ENCODE measurements at regions not wholly inside any gene's neighbourhood (a gene's known extent, or its start where the extent isn't known, plus 50 kb on each side); places are given as distances from the start of the nearest gene placed in this dataset.
A peak's percentile ranks its signal among the peaks of the same experiment; 100 is the strongest.

DNA sequence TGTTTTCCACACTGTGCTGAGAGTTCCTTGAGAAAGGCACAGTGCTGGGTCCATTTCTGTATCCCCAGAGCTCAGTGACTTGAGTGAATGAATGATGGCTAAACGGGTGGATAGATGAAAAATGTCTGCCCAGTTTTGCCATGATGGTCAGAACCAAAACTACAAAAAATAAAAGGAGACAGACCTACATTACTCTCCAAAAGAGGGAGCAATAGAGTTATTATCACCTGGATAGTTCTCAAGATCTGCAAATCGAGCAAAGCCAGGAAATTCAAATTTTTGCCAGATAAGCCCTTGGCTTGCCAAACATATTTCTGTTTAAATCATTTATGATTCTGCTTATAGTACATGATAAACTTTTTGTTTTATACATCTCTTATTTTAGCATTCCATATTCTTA, 214.2 kb upstream of the ZNF462 start:
- H2BK20ac ChIP-seq (ENCODE audit: low read depth, low read length, poor library complexity, severe bottlenecking), result no peak overlapping the region
- WGBS (ENCODE audit: extremely low coverage, insufficient read length, low lambda C conversion rate), result no CpG with 5 or more reads among the region's 2 CpGs

More for the DNA sequence above, 214.2 kb upstream of the ZNF462 start:
- no peak overlapping the region for H3T11ph ChIP-seq (ENCODE audit: low read length)
- no peak overlapping the region for H3K27ac ChIP-seq (ENCODE audit: insufficient read length, low read depth, low read length)
- no peak overlapping the region for H4K91ac ChIP-seq (ENCODE audit: insufficient read length, low read depth, low read length)
- H4K8ac ChIP-seq (replicated peaks; ENCODE audit: insufficient read length, low read depth, low read length), result no peak overlapping the region
- Mint-ChIP-seq H3K4me3 (no peak overlapping the region), H3K27ac (no peak overlapping the region), H3K27me3 (ENCODE audit: low read depth) (no peaks in the 10 kb centered on the region), H3K4me1 (no peaks in the 10 kb centered on the region), H3K36me3 (ENCODE audit: insufficient read depth in 1 of 3, low read depth in 3 of 3) (no peaks in the 10 kb centered on the region), H3K9me3 (peaks cover 0 to 2% of the 10 kb centered on the region in 2 experiments; a peak in 2 of 5 replicates)
- no peak overlapping the region for H2BK5ac ChIP-seq (ENCODE audit: insufficient read length, low read length)
- H2BK120ac ChIP-seq (ENCODE audit: low read depth, low read length, poor library complexity, severe bottlenecking), result no peak overlapping the region
- no peak overlapping the region for H2BK12ac ChIP-seq (ENCODE audit: insufficient read length, low read depth, low read length)
- no peak overlapping the region for H3K23ac ChIP-seq (ENCODE audit: insufficient read length, low read depth, low read length)
- no peak overlapping the region for H2BK15ac ChIP-seq (ENCODE audit: low read depth, low read length)
- H3K79me1 ChIP-seq (ENCODE audit: insufficient read depth, low read depth, low read length, poor library complexity, severe bottlenecking), result no peaks in the 10 kb centered on the region
- H3K14ac ChIP-seq (ENCODE audit: insufficient read depth, low read length), result no peak overlapping the region
- H3K4me1 ChIP-seq (ENCODE audit: insufficient read depth, low read length), result no peaks in the 10 kb centered on the region
- H3K79me2 ChIP-seq (ENCODE audit: insufficient read depth, low read length), result no peaks in the 10 kb centered on the region
- no peak overlapping the region for H3K4ac ChIP-seq (ENCODE audit: low read depth, low read length)
- H3K56ac ChIP-seq (ENCODE audit: insufficient read length, low read depth, low read length), result no peak overlapping the region
- H3K4me2 ChIP-seq (ENCODE audit: insufficient read depth, insufficient read length, low read length), result no peak overlapping the region
- H3K18ac ChIP-seq (ENCODE audit: insufficient read length, low read depth, low read length), result no peak overlapping the region
- no peaks in the 10 kb centered on the region for H3K9me3 ChIP-seq (ENCODE audit: control insufficient read depth, low read depth, low read length)
- H2AFZ ChIP-seq (ENCODE audit: low read length), result no peak overlapping the region
- H4K5ac ChIP-seq (ENCODE audit: insufficient read length, low read depth, low read length), result no peak overlapping the region
- H3K9ac ChIP-seq (ENCODE audit: extremely low read depth, insufficient read length, low read length), result no peak overlapping the region
- H3K23me2 ChIP-seq (ENCODE audit: insufficient read length, low read depth, low read length, poor library complexity, severe bottlenecking), result no peaks in the 10 kb centered on the region
- H4K20me1 ChIP-seq (ENCODE audit: control insufficient read depth, insufficient read depth, insufficient read length), result no peaks in the 10 kb centered on the region
- TF ChIP-seq, protein P1, sequence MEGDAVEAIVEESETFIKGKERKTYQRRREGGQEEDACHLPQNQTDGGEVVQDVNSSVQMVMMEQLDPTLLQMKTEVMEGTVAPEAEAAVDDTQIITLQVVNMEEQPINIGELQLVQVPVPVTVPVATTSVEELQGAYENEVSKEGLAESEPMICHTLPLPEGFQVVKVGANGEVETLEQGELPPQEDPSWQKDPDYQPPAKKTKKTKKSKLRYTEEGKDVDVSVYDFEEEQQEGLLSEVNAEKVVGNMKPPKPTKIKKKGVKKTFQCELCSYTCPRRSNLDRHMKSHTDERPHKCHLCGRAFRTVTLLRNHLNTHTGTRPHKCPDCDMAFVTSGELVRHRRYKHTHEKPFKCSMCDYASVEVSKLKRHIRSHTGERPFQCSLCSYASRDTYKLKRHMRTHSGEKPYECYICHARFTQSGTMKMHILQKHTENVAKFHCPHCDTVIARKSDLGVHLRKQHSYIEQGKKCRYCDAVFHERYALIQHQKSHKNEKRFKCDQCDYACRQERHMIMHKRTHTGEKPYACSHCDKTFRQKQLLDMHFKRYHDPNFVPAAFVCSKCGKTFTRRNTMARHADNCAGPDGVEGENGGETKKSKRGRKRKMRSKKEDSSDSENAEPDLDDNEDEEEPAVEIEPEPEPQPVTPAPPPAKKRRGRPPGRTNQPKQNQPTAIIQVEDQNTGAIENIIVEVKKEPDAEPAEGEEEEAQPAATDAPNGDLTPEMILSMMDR (conservative IDR thresholded peaks at IDR 0.05), result peak; percentile 45; the same call in 2 of the 3 replicates
- H2AK5ac ChIP-seq (ENCODE audit: insufficient read length, low read length), result no peak overlapping the region
- DNase-seq, result no peak
- no peaks in the 10 kb centered on the region for H3K27me3 ChIP-seq (ENCODE audit: insufficient read depth, low read length)

Measured in H9 (cell line).